Thymus (tissue), 11 donors: ENCODE measurements at regions not wholly inside any gene's neighbourhood (a gene's known extent, or its start where the extent isn't known, plus 50 kb on each side); places are given as distances from the start of the nearest gene placed in this dataset.
A peak's percentile ranks its signal among the peaks of the same experiment; 100 is the strongest.

Experiments
- DNase-seq, 9 donors: peaks; one replicate each; pipeline ENCODE4 v3.0.0-alpha.2; 2013; ENCODE audit warnings: low spot score in 9 of 9, low read depth in 6 of 9, missing footprints in 1 of 9
- H3K27ac ChIP-seq, 2 donors: one replicate each; pipeline ENCODE4 v1.5.1; 2013; ENCODE audit warnings: control low read depth in 1 of 2, low read depth in 1 of 2, low read length in 1 of 2, mild to moderate bottlenecking in 1 of 2, moderate library complexity in 1 of 2
- H3K27me3 ChIP-seq, 2 donors: one replicate each; pipeline ENCODE4 v1.5.1; 2013; ENCODE audit warnings: low read length in 1 of 2; ENCODE audit not compliant: control insufficient read depth in 2 of 2, insufficient read depth in 1 of 2
- H3K36me3 ChIP-seq, 2 donors: one replicate each; pipeline ENCODE4 v1.5.1; 2013; ENCODE audit warnings: low read length in 1 of 2, mild to moderate bottlenecking in 1 of 2, moderate library complexity in 1 of 2; ENCODE audit not compliant: control insufficient read depth in 2 of 2, insufficient read depth in 2 of 2
- H3K4me1 ChIP-seq, 2 donors: one replicate each; pipeline ENCODE4 v1.5.1; 2013; ENCODE audit warnings: low read length in 2 of 2; ENCODE audit not compliant: control insufficient read depth in 2 of 2, insufficient read depth in 2 of 2
- H3K4me3 ChIP-seq, 2 donors: one replicate each; pipeline ENCODE4 v1.5.1; 2013; ENCODE audit warnings: low read length in 2 of 2, control low read depth in 1 of 2, mild to moderate bottlenecking in 1 of 2
- H3K9me3 ChIP-seq, 2 donors: one replicate each; pipeline ENCODE4 v1.5.1; 2013; ENCODE audit warnings: low read length in 1 of 2, mild to moderate bottlenecking in 1 of 2; ENCODE audit not compliant: control insufficient read depth in 2 of 2, insufficient read depth in 1 of 2
- WGBS: extraction: QIAGEN DNeasy Blood & Tissue Kit; methylation state at CpG from one replicate; pipeline ENCODE4 v1.1.7; 2013; 5-methylcytosine and 5-hydroxymethylcytosine counted together
- donor health status: healthy.

DNA sequence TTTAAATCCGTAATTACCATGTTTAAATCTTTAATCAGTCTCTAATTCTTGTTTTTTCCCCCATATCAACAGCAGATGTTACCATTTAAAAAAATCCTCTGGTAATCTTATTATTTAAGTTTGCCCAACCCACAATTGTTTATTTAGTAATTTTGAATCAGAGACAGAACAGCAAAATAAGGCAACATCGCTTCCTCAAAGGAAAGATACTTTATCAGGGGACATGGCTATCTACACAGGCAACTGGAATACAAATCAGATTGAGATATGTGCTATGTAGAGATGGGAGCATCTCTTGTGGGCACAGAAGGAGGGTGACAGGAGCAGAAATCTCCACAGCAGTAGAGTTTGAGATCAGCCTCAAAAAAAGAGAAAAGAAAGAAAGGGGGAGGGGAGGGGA lies 674.4 kb downstream of the SEMA5A start:
- Histone ChIP-seq H3K9me3 (no peaks in the 10 kb centered on the region), H3K27me3 (no peaks in the 10 kb centered on the region), H3K36me3 (no peaks in the 10 kb centered on the region), H3K4me1 (no peaks in the 10 kb centered on the region), H3K4me3 (no peak overlapping the region), H3K27ac (no peak overlapping the region)
- WGBS, result 66% methylated on average over 2 of the region's 2 CpGs
- DNase-seq, result no peak

GRCh38 chr5:8875722-8876121 lies 670.2 kb downstream of the SEMA5A start:
- H3K27ac ChIP-seq, result no peak overlapping the region
- no peak overlapping the region for H3K4me3 ChIP-seq
- no peaks in the 10 kb centered on the region for H3K36me3 ChIP-seq
- 62% methylated on average over 2 of the region's 2 CpGs for WGBS
- DNase-seq, result no peak
- no peaks in the 10 kb centered on the region for H3K27me3 ChIP-seq
- no peaks in the 10 kb centered on the region for H3K4me1 ChIP-seq
- H3K9me3 ChIP-seq, result no peaks in the 10 kb centered on the region

DNA sequence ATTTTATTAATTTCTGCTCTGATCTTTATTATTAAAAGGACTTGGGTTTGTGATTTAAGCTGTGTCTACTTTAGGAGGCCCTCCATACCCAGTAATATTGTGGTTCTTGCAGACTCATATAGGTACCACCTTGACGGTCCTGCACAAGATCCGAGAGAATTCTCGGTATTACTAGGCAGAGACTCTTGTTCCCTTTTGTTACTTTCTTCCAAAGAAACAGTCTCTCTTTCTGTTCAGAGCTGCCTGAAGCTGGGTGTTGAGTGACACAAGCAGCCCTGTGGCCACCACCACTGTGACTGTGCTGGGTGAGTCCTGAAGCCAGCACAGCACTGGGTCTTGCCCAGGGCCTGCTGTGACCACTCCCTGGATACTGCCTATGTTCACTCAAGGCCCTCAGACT lies 666.6 kb downstream of the SEMA5A start:
- no peaks in the 10 kb centered on the region for H3K4me1 ChIP-seq
- no peaks in the 10 kb centered on the region for H3K36me3 ChIP-seq
- WGBS, result 98% methylated on average over 3 of the region's 3 CpGs
- H3K27ac ChIP-seq, result no peak overlapping the region
- no peaks in the 10 kb centered on the region for H3K9me3 ChIP-seq
- DNase-seq, result no peak
- H3K4me3 ChIP-seq, result no peak overlapping the region
- no peaks in the 10 kb centered on the region for H3K27me3 ChIP-seq

- no peaks in the 10 kb centered on the region for H3K9me3 ChIP-seq
- no peaks in the 10 kb centered on the region for H3K36me3 ChIP-seq
- no peak overlapping the region for H3K4me3 ChIP-seq
- DNase-seq, result no peak
- H3K27me3 ChIP-seq, result no peaks in the 10 kb centered on the region
- 91% methylated on average over 2 of the region's 2 CpGs for WGBS
- no peak overlapping the region for H3K27ac ChIP-seq
- no peaks in the 10 kb centered on the region for H3K4me1 ChIP-seq
Observed at GRCh38 chr5:8884029-8884428, 661.8 kb downstream of the SEMA5A start.

DNA sequence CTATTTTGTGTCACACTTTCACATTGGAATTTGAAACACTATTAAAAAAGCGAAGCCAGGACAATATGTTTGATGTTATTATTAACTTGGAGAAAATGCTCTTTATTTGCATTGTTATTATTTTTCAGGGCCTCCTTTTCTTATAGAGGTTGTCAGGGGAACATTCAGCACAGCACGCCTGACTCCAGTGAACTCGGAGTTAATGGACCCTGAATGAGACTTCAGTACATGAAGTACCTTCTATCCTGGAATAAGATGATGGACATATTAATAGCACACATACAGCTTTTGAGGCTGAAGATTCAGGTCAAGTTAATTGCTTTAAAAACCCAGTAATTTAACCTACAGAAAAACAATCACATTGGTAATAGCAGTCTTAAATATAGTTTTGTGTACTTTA lies 652.9 kb downstream of the SEMA5A start:
- no peaks in the 10 kb centered on the region for H3K4me1 ChIP-seq
- H3K27me3 ChIP-seq, result no peaks in the 10 kb centered on the region
- no peaks in the 10 kb centered on the region for H3K36me3 ChIP-seq
- DNase-seq, result no peak
- no peak overlapping the region for H3K27ac ChIP-seq
- 95% methylated on average over 3 of the region's 3 CpGs for WGBS
- no peaks in the 10 kb centered on the region for H3K9me3 ChIP-seq
- H3K4me3 ChIP-seq, result no peak overlapping the region

GRCh38 chr5:8894031-8894430 lies 651.8 kb downstream of the SEMA5A start:
- Histone ChIP-seq H3K27me3 (no peaks in the 10 kb centered on the region), H3K4me1 (no peaks in the 10 kb centered on the region), H3K36me3 (no peaks in the 10 kb centered on the region), H3K4me3 (no peak overlapping the region), H3K9me3 (no peaks in the 10 kb centered on the region), H3K27ac (no peak overlapping the region)
- no peak for DNase-seq
- WGBS, result 51% methylated on average over 3 of the region's 3 CpGs

- DNase-seq, result no peak
- no peaks in the 10 kb centered on the region for H3K27me3 ChIP-seq
- 93% methylated on average over 4 of the region's 4 CpGs for WGBS
- peak overlapping the region in 1 of 2 donors; percentile 23 for H3K27ac ChIP-seq
- H3K4me1 ChIP-seq, result no peaks in the 10 kb centered on the region
- no peaks in the 10 kb centered on the region for H3K9me3 ChIP-seq
- no peaks in the 10 kb centered on the region for H3K36me3 ChIP-seq
- no peak overlapping the region for H3K4me3 ChIP-seq
Observed at GRCh38 chr5:8895062-8895461, 650.8 kb downstream of the SEMA5A start.

DNA sequence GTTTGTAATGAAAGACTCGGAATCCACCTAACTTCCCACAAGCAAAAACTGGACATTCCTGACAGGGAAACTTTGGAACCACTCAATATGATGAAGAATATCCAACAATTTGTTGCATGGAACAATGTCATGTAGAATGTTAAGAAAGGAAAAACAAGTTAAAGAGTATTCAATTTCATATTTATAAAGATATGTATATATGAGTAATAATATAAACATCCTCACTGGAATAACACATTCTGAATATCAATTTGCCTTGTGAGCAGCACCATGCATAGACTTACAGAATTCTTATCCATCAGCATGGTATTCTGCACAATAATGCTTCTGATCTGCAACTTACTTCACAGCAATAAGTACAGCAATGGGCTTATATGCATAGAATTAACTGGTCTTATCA lies 650.3 kb downstream of the SEMA5A start:
- WGBS, result 93% methylated on average over 1 of the region's 1 CpG
- no peak for DNase-seq
- Histone ChIP-seq H3K4me3 (no peak overlapping the region), H3K36me3 (no peaks in the 10 kb centered on the region), H3K4me1 (no peaks in the 10 kb centered on the region), H3K27me3 (no peaks in the 10 kb centered on the region), H3K27ac (no peak overlapping the region), H3K9me3 (no peaks in the 10 kb centered on the region)

DNA sequence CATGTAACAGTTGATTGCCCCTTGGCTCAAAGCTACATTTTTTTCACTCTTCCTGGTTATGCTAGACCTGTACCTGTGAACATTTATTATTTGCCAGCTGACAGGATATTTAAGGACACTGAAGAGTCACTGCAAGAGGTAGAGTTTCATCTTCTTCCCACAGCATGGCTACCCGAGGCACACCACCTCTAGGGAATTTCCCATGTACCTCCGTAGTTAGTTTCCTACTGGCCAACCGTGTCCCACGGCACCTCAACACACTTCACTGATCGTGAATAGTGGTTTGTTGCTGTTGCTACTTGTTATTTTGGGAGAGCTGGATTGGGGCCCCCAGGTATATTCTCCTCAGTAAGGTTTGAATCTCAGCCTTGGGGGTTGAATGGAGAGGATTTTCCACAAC lies 648.6 kb downstream of the SEMA5A start:
- Histone ChIP-seq H3K27ac (no peak overlapping the region), H3K4me1 (no peaks in the 10 kb centered on the region), H3K27me3 (no peaks in the 10 kb centered on the region), H3K36me3 (no peaks in the 10 kb centered on the region), H3K9me3 (no peaks in the 10 kb centered on the region), H3K4me3 (no peak overlapping the region)
- DNase-seq, result peak in 1 of 9 donors; percentile 5
- WGBS, result 89% methylated on average over 5 of the region's 5 CpGs

DNA sequence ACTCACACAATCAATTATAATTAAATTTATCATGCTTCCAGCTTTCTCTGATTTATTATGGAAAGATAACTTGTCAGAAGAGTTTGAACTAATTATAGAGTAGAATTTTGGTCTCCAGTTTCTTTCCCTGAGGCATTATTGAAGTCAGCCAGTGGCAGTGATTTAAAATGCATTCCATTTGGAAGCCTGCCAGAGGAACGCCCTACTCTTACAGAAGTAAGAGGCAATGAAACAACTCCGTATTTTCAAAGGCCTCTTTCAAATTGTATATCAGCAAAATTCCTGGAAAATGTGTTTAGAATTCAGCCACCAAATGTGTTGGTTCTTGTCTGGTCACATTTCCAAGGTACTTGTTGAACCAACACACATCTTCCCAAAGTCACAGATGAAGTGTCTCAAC lies 640.9 kb downstream of the SEMA5A start:
- DNase-seq, result peak in 1 of 9 donors; percentile 3
- H3K36me3 ChIP-seq, result no peaks in the 10 kb centered on the region
- peaks cover 0 to 4% of the 10 kb centered on the region in 2 donors for H3K9me3 ChIP-seq
- no peak overlapping the region for H3K4me3 ChIP-seq
- WGBS, result 77% methylated on average over 2 of the region's 2 CpGs
- no peaks in the 10 kb centered on the region for H3K27me3 ChIP-seq
- H3K27ac ChIP-seq, result no peak overlapping the region
- H3K4me1 ChIP-seq, result no peaks in the 10 kb centered on the region
